ENCODE measurements at regions not wholly inside any gene's neighbourhood (a gene's known extent, or its start where the extent isn't known, plus 50 kb on each side); places are given as distances from the start of the nearest gene placed in this dataset.

- H3K27me3 ChIP-seq (ENCODE audit: insufficient read depth in 3 of 3, low read length in 2 of 3) = peaks cover 8 to 50% (median 14%) of the 10 kb centered on the region in 3 donors
- 80 to 83% (median 81%) methylated on average over 1 of the region's 1 CpG for WGBS, 3 donors
- intact Hi-C loops (cut with DNase I) = no loop called here
- TF ChIP-seq CTCF (IDR thresholded peaks at IDR 0.05) = no peak
- no peak for ATAC-seq
- no peaks in the 10 kb centered on the region for H3K36me3 ChIP-seq (ENCODE audit: insufficient read depth in 1 of 2, low read depth in 1 of 2)
- DNase-seq = no peak
- peaks cover 6% of the 10 kb centered on the region for H3K9me3 ChIP-seq
- H3K4me3 ChIP-seq = no peak overlapping the region
- no peak overlapping the region for H3K27ac ChIP-seq
- no peaks in the 10 kb centered on the region for H3K4me1 ChIP-seq
Measured at GRCh38 chr15:29567336-29567735, 254.9 kb downstream of the TJP1 start.

- WGBS, 3 donors = 66 to 86% (median 77%) methylated on average over 3 of the region's 3 CpGs
- ATAC-seq (no peak), DNase-seq (no peak)
- Histone ChIP-seq H3K27ac (no peak overlapping the region), H3K9me3 (peaks cover 6% of the 10 kb centered on the region), H3K4me3 (no peak overlapping the region), H3K27me3 (ENCODE audit: insufficient read depth in 3 of 3, low read length in 2 of 3) (peaks cover 8 to 45% (median 12%) of the 10 kb centered on the region in 3 donors), H3K36me3 (ENCODE audit: insufficient read depth in 1 of 2, low read depth in 1 of 2) (no peaks in the 10 kb centered on the region), H3K4me1 (no peaks in the 10 kb centered on the region)
- intact Hi-C loops (cut with DNase I) = no loop called here
- TF ChIP-seq CTCF (IDR thresholded peaks at IDR 0.05) = no peak
Measured at GRCh38 chr15:29566914-29567313, 255.4 kb downstream of the TJP1 start.

GRCh38 chr15:29563112-29563511 lies 259.2 kb downstream of the TJP1 start:
- Histone ChIP-seq H3K36me3 (ENCODE audit: insufficient read depth in 1 of 2, low read depth in 1 of 2) (no peaks in the 10 kb centered on the region), H3K9me3 (peaks cover 6% of the 10 kb centered on the region), H3K4me3 (no peak overlapping the region), H3K27ac (no peak overlapping the region), H3K27me3 (ENCODE audit: insufficient read depth in 3 of 3, low read length in 2 of 3) (peaks cover 4 to 19% (median 4%) of the 10 kb centered on the region in 3 donors), H3K4me1 (no peaks in the 10 kb centered on the region)
- intact Hi-C loops (cut with DNase I) = no loop called here
- ATAC-seq (no peak), DNase-seq (no peak)
- TF ChIP-seq CTCF (IDR thresholded peaks at IDR 0.05) = no peak

- H3K27ac ChIP-seq = no peak overlapping the region
- intact Hi-C loops (cut with DNase I) = no loop called here
- WGBS, 3 donors = 53 to 87% (median 68%) methylated on average over 2 of the region's 2 CpGs
- no peaks in the 10 kb centered on the region for H3K36me3 ChIP-seq (ENCODE audit: insufficient read depth in 1 of 2, low read depth in 1 of 2)
- H3K27me3 ChIP-seq (ENCODE audit: insufficient read depth in 3 of 3, low read length in 2 of 3) = peaks cover 0 to 6% (median 0%) of the 10 kb centered on the region in 3 donors
- no peaks in the 10 kb centered on the region for H3K4me1 ChIP-seq
- no peak for TF ChIP-seq CTCF (IDR thresholded peaks at IDR 0.05)
- ATAC-seq (no peak), DNase-seq (no peak)
- H3K9me3 ChIP-seq = peaks cover 6% of the 10 kb centered on the region
- no peak overlapping the region for H3K4me3 ChIP-seq
Measured at GRCh38 chr15:29560896-29561295, 261.4 kb downstream of the TJP1 start.

GRCh38 chr15:29558261-29558660 lies 264.0 kb downstream of the TJP1 start:
- peaks cover 0 to 6% (median 0%) of the 10 kb centered on the region in 3 donors for H3K27me3 ChIP-seq (ENCODE audit: insufficient read depth in 3 of 3, low read length in 2 of 3)
- H3K4me1 ChIP-seq = no peaks in the 10 kb centered on the region
- ATAC-seq = no peak
- WGBS, 3 donors = 88 to 90% (median 88%) methylated on average over 9 of the region's 9 CpGs
- H3K4me3 ChIP-seq = no peak overlapping the region
- no peak for TF ChIP-seq CTCF (IDR thresholded peaks at IDR 0.05)
- H3K27ac ChIP-seq = no peak overlapping the region
- H3K36me3 ChIP-seq (ENCODE audit: insufficient read depth in 1 of 2, low read depth in 1 of 2) = no peaks in the 10 kb centered on the region
- no peak for DNase-seq
- peaks cover 3% of the 10 kb centered on the region for H3K9me3 ChIP-seq
- intact Hi-C loops (cut with DNase I) = no loop called here
